Endothelial cell of umbilical vein (primary cell): ENCODE measurements at regions not wholly inside any gene's neighbourhood (a gene's known extent, or its start where the extent isn't known, plus 50 kb on each side); places are given as distances from the start of the nearest gene placed in this dataset.

Source experiments
- BruUV-seq: library from RNA; stranded (reverse); fragments of 400-500 nt; replicated peaks from 2 replicates; lab custom pipeline; 2021; lab: Mats Ljungman, UMichigan
- CTCF ChIA-PET: fragments of 300-600, 350-600 bp; sonication (Branson Sonifier 250); formaldehyde crosslinking; loops from one replicate; lab custom pipeline; 2021; ENCODE audit warnings: antibody characterized with exemption, inconsistent platforms; lab: Charles Lee
- POLR2A ChIA-PET: fragments of 300-600, 350-600 bp; sonication (Branson Sonifier 250); formaldehyde crosslinking; loops from one replicate; lab custom pipeline; 2021; ENCODE audit warnings: antibody characterized with exemption, inconsistent platforms; lab: Charles Lee
- DNase-seq: peaks from one replicate; pipeline ENCODE4 v3.0.0-alpha.2; 2011; ENCODE audit warnings: low read depth, low spot score
- FAIRE-seq: peaks from 2 replicates; lab custom pipeline; 2011; peaks lifted over from hg19 to GRCh38; lab: Jason Lieb, UNC
- H2AFZ ChIP-seq: 2 replicates; pipeline ENCODE4 v1.6.0; 2012; ENCODE audit warnings: low read depth, low read length, control low read depth, inconsistent platforms
- H3K27ac ChIP-seq: 2 replicates; pipeline ENCODE4 v1.5.1; 2011; ENCODE audit warnings: low read depth, mild to moderate bottlenecking, control low read depth, low read length, moderate library complexity; ENCODE audit not compliant: insufficient read depth
- H3K27me3 ChIP-seq, 2 experiments: 2 replicates each; pipeline versions ENCODE4 v1.6.0 to v1.6.1; 2011; ENCODE audit warnings: low read length in 2 of 2, mixed read lengths in 1 of 2; ENCODE audit not compliant: control insufficient read depth in 2 of 2, insufficient read depth in 2 of 2
- H3K36me3 ChIP-seq, 2 experiments: 2 replicates in 1 of 2; 3 replicates in 1 of 2; pipeline ENCODE4 v1.5.1; 2011; ENCODE audit warnings: low read length in 2 of 2, mild to moderate bottlenecking in 1 of 2, moderate library complexity in 1 of 2; ENCODE audit not compliant: control insufficient read depth in 2 of 2, insufficient read depth in 2 of 2; ENCODE audit errors: extremely low read depth in 1 of 2
- H3K4me1 ChIP-seq: 3 replicates; pipeline ENCODE4 v1.5.1; 2011; ENCODE audit warnings: mild to moderate bottlenecking, low read length; ENCODE audit not compliant: control insufficient read depth, insufficient read depth; ENCODE audit errors: extremely low read depth
- H3K4me2 ChIP-seq: 2 replicates; pipeline ENCODE4 v1.6.1; 2011; ENCODE audit warnings: low read length, control low read depth, mixed read lengths; ENCODE audit not compliant: insufficient read depth
- H3K4me3 ChIP-seq, 3 experiments: fragments of 200-600 bp in 1 of 3; sonication (generic), shearing (Covaris generic) in 1 of 3; replicated peaks in 1 of 3; 2 replicates each; pipeline ENCODE4 v1.5.1; 2011 to 2016; ENCODE audit warnings: control low read depth in 3 of 3, low read length in 3 of 3, mild to moderate bottlenecking in 2 of 3, inconsistent platforms in 1 of 3, low read depth in 1 of 3, moderate library complexity in 1 of 3; ENCODE audit not compliant: insufficient read depth in 1 of 3
- H3K79me2 ChIP-seq: 2 replicates; pipeline ENCODE4 v1.6.0; 2012; ENCODE audit warnings: low read length, inconsistent platforms; ENCODE audit not compliant: control insufficient read depth, insufficient read depth
- H3K9ac ChIP-seq: replicated peaks from 2 replicates; pipeline ENCODE3; 2011; ENCODE audit warnings: low read length, control low read depth; ENCODE audit not compliant: insufficient read depth; ENCODE audit errors: extremely low read depth
- H3K9me1 ChIP-seq: replicated peaks from 3 replicates; pipeline ENCODE4 v1.6.0; 2011; ENCODE audit warnings: mild to moderate bottlenecking, low read length; ENCODE audit not compliant: control insufficient read depth, insufficient read depth; ENCODE audit errors: extremely low read depth
- H3K9me3 ChIP-seq: replicated peaks from 2 replicates; pipeline ENCODE4 v1.5.1; 2012; ENCODE audit warnings: low read length, inconsistent platforms; ENCODE audit not compliant: control insufficient read depth, insufficient read depth
- H4K20me1 ChIP-seq: replicated peaks from 2 replicates; pipeline ENCODE3; 2011; ENCODE audit warnings: mild to moderate bottlenecking, low read length; ENCODE audit not compliant: control insufficient read depth, insufficient read depth; ENCODE audit errors: extremely low read depth
- CTCF ChIP-seq, 2 donors: IDR thresholded peaks; 1 replicate in 1 of 2; 2 replicates in 1 of 2; pipeline ENCODE4 v1.5.1; 2011; ENCODE audit warnings: low read length in 2 of 2, mild to moderate bottlenecking in 2 of 2, moderate library complexity in 2 of 2, control low read depth in 1 of 2, inconsistent platforms in 1 of 2, low read depth in 1 of 2; ENCODE audit not compliant: insufficient read depth in 1 of 2; ENCODE audit errors: extremely low read depth in 1 of 2
- EZH2 ChIP-seq: IDR thresholded peaks from 2 replicates; pipeline ENCODE4 v1.6.1; 2012; ENCODE audit warnings: borderline replicate concordance, low read depth, mild to moderate bottlenecking, moderate library complexity, low read length, inconsistent platforms; ENCODE audit not compliant: severe bottlenecking
- FOS ChIP-seq: IDR thresholded peaks from 2 replicates; pipeline ENCODE4 v1.6.1; 2011; ENCODE audit warnings: mild to moderate bottlenecking, low read length, moderate library complexity, borderline replicate concordance; ENCODE audit not compliant: insufficient read depth
- GATA2 ChIP-seq: IDR thresholded peaks from 2 replicates; pipeline ENCODE4 v1.7.0; 2011; ENCODE audit warnings: low read depth, mild to moderate bottlenecking, moderate library complexity, mixed read lengths, low read length; ENCODE audit not compliant: insufficient read length, insufficient read depth
- JUN ChIP-seq: IDR thresholded peaks from 2 replicates; pipeline ENCODE4 v1.6.1; 2011; ENCODE audit warnings: borderline replicate concordance, low read depth; ENCODE audit not compliant: insufficient read length, insufficient read depth
- MYC ChIP-seq: IDR thresholded peaks from one replicate; pipeline ENCODE4 v1.6.1; 2011; ENCODE audit warnings: mild to moderate bottlenecking, low read depth, low read length
- POLR2A ChIP-seq: IDR thresholded peaks from 2 replicates; pipeline ENCODE4 v1.6.1; 2012; ENCODE audit warnings: low read depth, mild to moderate bottlenecking, control low read depth, low read length
- POLR2AphosphoS5 ChIP-seq: IDR thresholded peaks from 2 replicates; pipeline ENCODE4 v1.6.1; 2012; ENCODE audit warnings: low read depth, mild to moderate bottlenecking, control low read depth, low read length, moderate library complexity; ENCODE audit not compliant: insufficient read depth
- dilution Hi-C: fragments of 300-500 bp; cut with MboI; formaldehyde crosslinking; loops from one replicate; pipeline ENCODE4 v1.15.0; 2019; ENCODE audit warnings: low sequenced_read_pairs; ENCODE audit not compliant: extremely low pct_ligation_motif_present
- intact Hi-C: fragments of 100-400 bp; cut with micrococcal nuclease; formaldehyde crosslinking; loops from one replicate; pipeline ENCODE4 v1.10.0; 2022
- TF ChIP-seq, protein P1 (sequence below): IDR thresholded peaks from 2 replicates; pipeline ENCODE4 v1.6.1; 2011; ENCODE audit not compliant: insufficient read depth, insufficient read length

GRCh38 chr5:72621576-72621975 is 114.4 kb upstream of the ZNF366 start:
- H2AFZ ChIP-seq, result no peak overlapping the region
- dilution Hi-C loops (no loop called here), intact Hi-C loops (loop anchor here (10.0 kb wide), 1 partner anchor 83 kb away; no protein-coding TSS in a partner anchor)
- no peaks in the 10 kb centered on the region for H3K9me3 ChIP-seq
- no peak overlapping the region for H3K4me3 ChIP-seq
- no peaks in the 10 kb centered on the region for H3K9me1 ChIP-seq
- CTCF ChIA-PET, result interaction anchor here (2.0 to 4.4 kb wide), 2 partner anchors 11 to 14 kb away, joined by 4 to 45 read pairs; no protein-coding TSS in a partner anchor
- DNase-seq (no peak), FAIRE-seq (no peak)
- H3K27me3 ChIP-seq, result no peaks in the 10 kb centered on the region
- no TSS peak for BruUV-seq
- H3K79me2 ChIP-seq, result no peaks in the 10 kb centered on the region
- H4K20me1 ChIP-seq, result no peaks in the 10 kb centered on the region
- no peak for TF ChIP-seq GATA2
- TF ChIP-seq, protein P1, sequence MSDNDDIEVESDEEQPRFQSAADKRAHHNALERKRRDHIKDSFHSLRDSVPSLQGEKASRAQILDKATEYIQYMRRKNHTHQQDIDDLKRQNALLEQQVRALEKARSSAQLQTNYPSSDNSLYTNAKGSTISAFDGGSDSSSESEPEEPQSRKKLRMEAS, result no peak
- no peak for TF ChIP-seq EZH2
- TF ChIP-seq MYC, result no peak
- TF ChIP-seq CTCF (IDR thresholded peaks at IDR 0.05; ENCODE audit: extremely low read depth in 1 of 2, insufficient read depth in 1 of 2, low read depth in 1 of 2, low read length in 2 of 2), result no peak
- TF ChIP-seq POLR2A, result no peak
- TF ChIP-seq JUN, result no peak
- no peak for TF ChIP-seq FOS
- no peak for TF ChIP-seq POLR2AphosphoS5
- H3K27ac ChIP-seq, result no peak overlapping the region
- peaks cover 19% of the 10 kb centered on the region for H3K4me1 ChIP-seq
- no peaks in the 10 kb centered on the region for H3K36me3 ChIP-seq
- no peak overlapping the region for H3K4me2 ChIP-seq
- POLR2A ChIA-PET, result no interaction called here
- no peak overlapping the region for H3K9ac ChIP-seq
